K562 (cell line): ENCODE measurements at regions not wholly inside any gene's neighbourhood (a gene's known extent, or its start where the extent isn't known, plus 50 kb on each side); places are given as distances from the start of the nearest gene placed in this dataset.

Source experiments
- ATAC-seq: fragments of 200-7000 bp; cut with Tn5 transposase; 3 replicates; pipeline ENCODE4 v1.9.1; 2020; ENCODE audit warnings: moderate library complexity
- BruUV-seq: library from RNA; stranded (reverse); fragments of 400-500 nt; replicated peaks from 2 replicates; lab custom pipeline; 2021; lab: Mats Ljungman, UMichigan
- CTCF ChIA-PET: fragments of 300-600 bp; formaldehyde crosslinking; extraction: SDS; loops from one replicate; lab custom pipeline; 2021; ENCODE audit warnings: low intra/inter-chr PET ratio; lab: Yijun Ruan, JAX
- POLR2A ChIA-PET: fragments of 300-600, 350-650 bp; sonication (Branson Sonifier 250); formaldehyde crosslinking; extraction: SDS; loops from one replicate; lab custom pipeline; 2021; ENCODE audit warnings: antibody characterized with exemption, inconsistent platforms; lab: Yijun Ruan, JAX
- DNase-seq, 4 experiments: peaks; one replicate each; pipeline versions ENCODE4 v3.0.0 to v3.0.0-alpha.2; 2011 to 2018; ENCODE audit warnings: low spot score in 3 of 4, mixed read lengths in 3 of 4; ENCODE audit errors: extremely low read depth in 1 of 4
- FAIRE-seq: peaks from 2 replicates; lab custom pipeline; 2011; peaks lifted over from hg19 to GRCh38; lab: Jason Lieb, UNC
- H2AFZ ChIP-seq: 2 replicates; pipeline ENCODE4 v1.6.0; 2011; ENCODE audit warnings: low read depth, low read length, control low read depth, inconsistent platforms
- H3K27ac ChIP-seq: fragments of 200-600 bp; 3 replicates; pipeline ENCODE4 v1.8.0; 2011; ENCODE audit warnings: low read depth, mild to moderate bottlenecking, control low read depth, inconsistent platforms, low read length, moderate library complexity, mixed read lengths; ENCODE audit errors: extremely low read depth
- H3K27me3 ChIP-seq, 2 experiments: fragments of 300-600 bp in 1 of 2; 2 replicates in 1 of 2; 3 replicates in 1 of 2; pipeline versions ENCODE4 v1.6.0 to v1.8.0; 2011; ENCODE audit warnings: inconsistent platforms in 2 of 2, low read length in 2 of 2, mild to moderate bottlenecking in 1 of 2, mixed read lengths in 1 of 2, moderate library complexity in 1 of 2; ENCODE audit not compliant: control insufficient read depth in 2 of 2, insufficient read depth in 2 of 2
- H3K36me3 ChIP-seq: fragments of 300-600 bp; 3 replicates; pipeline ENCODE4 v1.8.0; 2011; ENCODE audit warnings: mild to moderate bottlenecking, low read length, inconsistent platforms; ENCODE audit not compliant: control insufficient read depth, insufficient read depth
- H3K4me1 ChIP-seq, 2 experiments: fragments of 200-600 bp in 1 of 2; replicated peaks in 1 of 2; 2 replicates in 1 of 2; 3 replicates in 1 of 2; pipeline versions ENCODE4 v1.5.1 to v1.8.0; 2011; ENCODE audit warnings: inconsistent platforms in 2 of 2, low read length in 2 of 2, mild to moderate bottlenecking in 1 of 2, mixed read lengths in 1 of 2, moderate library complexity in 1 of 2; ENCODE audit not compliant: control insufficient read depth in 2 of 2, insufficient read depth in 2 of 2
- H3K4me2 ChIP-seq: 2 replicates; pipeline ENCODE4 v1.6.1; 2011; ENCODE audit warnings: low read length, control low read depth, inconsistent platforms, mixed read lengths; ENCODE audit not compliant: insufficient read depth
- H3K4me3 ChIP-seq: fragments of 200-600 bp; sonication (generic), shearing (Covaris generic); 2 replicates; pipeline ENCODE4 v1.5.1; 2016; ENCODE audit warnings: control low read depth, inconsistent platforms
- H3K79me2 ChIP-seq: fragments of 200-600 bp; 3 replicates; pipeline ENCODE4 v1.8.0; 2011; ENCODE audit warnings: low read length, inconsistent platforms; ENCODE audit not compliant: control insufficient read depth, insufficient read depth
- H3K9ac ChIP-seq, 2 experiments: 2 replicates each; pipeline versions ENCODE4 v1.6.0 to v1.6.1; 2011; ENCODE audit warnings: low read depth in 2 of 2, low read length in 2 of 2, control low read depth in 1 of 2, inconsistent platforms in 1 of 2, mild to moderate bottlenecking in 1 of 2, mixed read lengths in 1 of 2; ENCODE audit not compliant: insufficient read depth in 1 of 2
- H3K9me1 ChIP-seq: one replicate; pipeline ENCODE4 v1.6.0; 2011; ENCODE audit warnings: inconsistent platforms, mild to moderate bottlenecking, low read length, moderate library complexity; ENCODE audit not compliant: control insufficient read depth, insufficient read depth
- H3K9me3 ChIP-seq: replicated peaks from 2 replicates; pipeline ENCODE4 v1.5.1; 2011; ENCODE audit warnings: low read depth, low read length, inconsistent platforms; ENCODE audit not compliant: control insufficient read depth, insufficient read depth
- H4K20me1 ChIP-seq: replicated peaks from 2 replicates; pipeline ENCODE4 v1.6.1; 2011; ENCODE audit warnings: low read length, inconsistent platforms, mixed read lengths; ENCODE audit not compliant: control insufficient read depth, insufficient read depth
- AFF4 ChIP-seq: sonication (generic); formaldehyde crosslinking; IDR thresholded peaks from 2 replicates; pipeline ENCODE4 v1.8.0; 2023; ENCODE audit warnings: mild to moderate bottlenecking, missing genetic modification reagents
- SIRT6 ChIP-seq: IDR thresholded peaks from one replicate; pipeline ENCODE4 v1.6.1; 2012; ENCODE audit warnings: low read depth, mild to moderate bottlenecking, control low read depth, inconsistent platforms, low read length, moderate library complexity
- SLC30A9 ChIP-seq: fragments of 250-450 bp; sonication (Bioruptor Pico); IDR thresholded peaks from 2 replicates; pipeline ENCODE4 v1.8.0; 2022; ENCODE audit warnings: mild to moderate bottlenecking, moderate library complexity
- TBL1XR1 ChIP-seq, 2 experiments: IDR thresholded peaks; 2 replicates each; pipeline ENCODE4 v1.6.1; 2012; ENCODE audit warnings: improper control_type of control experiment in 2 of 2, low read length in 2 of 2, mild to moderate bottlenecking in 1 of 2
- WGBS: fragments of 100-300 bp; shearing (Covaris generic); methylation state at CpG from one replicate; pipeline ENCODE4 v1.1.6; 2016; ENCODE audit warnings: low coverage, mixed read lengths; ENCODE audit not compliant: insufficient coverage; ENCODE audit errors: missing lambda C conversion rate; 5-methylcytosine and 5-hydroxymethylcytosine counted together
- in situ Hi-C: fragments of 300-500 bp; cut with MboI; formaldehyde crosslinking; loops from 4 replicates; pipeline ENCODE4 v1.15.0; 2018; ENCODE audit warnings: inconsistent platforms, mixed read lengths
- intact Hi-C: fragments of 100-400 bp; cut with micrococcal nuclease; formaldehyde crosslinking; loops from 2 replicates; pipeline ENCODE4 v1.14.2; 2022

- no peak for TF ChIP-seq SLC30A9 (CRISPR knock-in tag)
- TF ChIP-seq, all 486 proteins: peak for 0
These were observed 152.6 kb downstream of the IRF8 start (continued) for GRCh38 chr16:86051368-86052114.

- H3K9me1 ChIP-seq, result peaks cover 1% of the 10 kb centered on the region
- H3K4me3 ChIP-seq, result no peak overlapping the region
- H3K4me2 ChIP-seq, result no peak overlapping the region
- in situ Hi-C loops (no loop called here), intact Hi-C loops (no loop called here)
- POLR2A ChIA-PET, result no interaction called here
- no peak overlapping the region for H2AFZ ChIP-seq
- H3K36me3 ChIP-seq, result no peaks in the 10 kb centered on the region
- H3K9ac ChIP-seq, result no peak overlapping the region
- DNase-seq (no peak), ATAC-seq (no peak), FAIRE-seq (no peak)
- CTCF ChIA-PET, result no interaction called here
- peaks cover 16 to 59% of the 10 kb centered on the region in 2 experiments for H3K27me3 ChIP-seq
- H4K20me1 ChIP-seq, result no peaks in the 10 kb centered on the region
- WGBS, result 2% methylated on average over 15 of the region's 15 CpGs
- H3K9me3 ChIP-seq, result no peaks in the 10 kb centered on the region
- H3K79me2 ChIP-seq, result no peaks in the 10 kb centered on the region
- H3K27ac ChIP-seq, result no peak overlapping the region
- no TSS peak for BruUV-seq
- H3K4me1 ChIP-seq, result no peaks in the 10 kb centered on the region
- TF ChIP-seq SIRT6 (no peak), TBL1XR1 (IDR thresholded peaks at IDR 0.05; ENCODE audit: low read length in 2 of 2) (no peak), AFF4 (CRISPR knock-in tag) (no peak)
- TF ChIP-seq, all 486 proteins: peak for 0
These were observed 153.2 kb downstream of the IRF8 start for GRCh38 chr16:86052115-86052670.
